A549 (cell line): ENCODE measurements at regions not wholly inside any gene's neighbourhood (a gene's known extent, or its start where the extent isn't known, plus 50 kb on each side); places are given as distances from the start of the nearest gene placed in this dataset.

Experiments used
- CBX8 ChIP-seq: fragments of 200-600 bp; sonication (generic); IDR thresholded peaks from 2 replicates; pipeline ENCODE4 v1.6.1; 2016
- CHD2 ChIP-seq: fragments of 150-350 bp; IDR thresholded peaks from 2 replicates; pipeline ENCODE4 v1.6.1; 2014; ENCODE audit warnings: low read length; ENCODE audit not compliant: partially characterized antibody
- ESRRA ChIP-seq: fragments of 150-350 bp; IDR thresholded peaks from 2 replicates; pipeline ENCODE4 v1.6.1; 2014; ENCODE audit warnings: mild to moderate bottlenecking, low read length, borderline replicate concordance
- RAD21 ChIP-seq, 2 experiments: fragments of >200 bp in 1 of 2; sonication (Bioruptor Twin) in 1 of 2; formaldehyde crosslinking in 1 of 2; IDR thresholded peaks in 1 of 2; conservative IDR thresholded peaks in 1 of 2; 2 replicates in 1 of 2; 3 replicates in 1 of 2; pipeline ENCODE4 v1.6.1; 2012 to 2018; ENCODE audit warnings: inconsistent platforms in 1 of 2
- SMC3 ChIP-seq: fragments of >200 bp; sonication (Bioruptor Twin); formaldehyde crosslinking; IDR thresholded peaks from 3 replicates; pipeline ENCODE4 v1.6.1; 2018; ENCODE audit warnings: inconsistent platforms
- TF ChIP-seq, protein P1 (sequence below): fragments of >200 bp; sonication (Bioruptor Twin); formaldehyde crosslinking; IDR thresholded peaks from 3 replicates; pipeline ENCODE4 v1.5.1; 2016
- TF ChIP-seq, protein P2 (sequence below): fragments of 200-600 bp; sonication (generic); IDR thresholded peaks from 2 replicates; pipeline ENCODE4 v1.6.1; 2016; ENCODE audit warnings: antibody characterized with exemption, mild to moderate bottlenecking, moderate library complexity

DNA sequence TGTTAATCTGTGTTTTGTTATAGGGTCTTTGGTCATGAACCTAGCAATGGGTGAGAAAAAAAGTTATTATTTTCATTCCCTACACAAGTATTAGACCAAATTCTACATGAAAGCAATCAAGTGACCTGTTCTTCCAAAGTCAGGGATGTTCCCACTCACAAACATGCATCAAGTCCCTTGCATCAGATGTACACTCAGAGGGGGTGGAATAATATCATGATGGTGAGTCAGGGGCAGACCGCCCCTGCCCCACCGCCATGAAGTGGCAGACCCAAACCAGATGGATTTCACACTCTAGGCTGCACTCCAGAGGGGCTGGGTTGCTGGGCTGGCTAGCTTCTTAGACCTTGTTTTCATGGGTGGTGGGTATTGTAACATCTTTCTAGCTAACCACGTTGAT is 91.4 kb downstream of the ACAA2 start:
- TF ChIP-seq RAD21 (conservative IDR thresholded peaks at IDR 0.05 in 1 of 2, IDR thresholded peaks at IDR 0.05 in 1 of 2) (no peak), SMC3 (no peak), ESRRA (no peak), CHD2 (no peak), CBX8 (no peak)
- TF ChIP-seq, protein P1, sequence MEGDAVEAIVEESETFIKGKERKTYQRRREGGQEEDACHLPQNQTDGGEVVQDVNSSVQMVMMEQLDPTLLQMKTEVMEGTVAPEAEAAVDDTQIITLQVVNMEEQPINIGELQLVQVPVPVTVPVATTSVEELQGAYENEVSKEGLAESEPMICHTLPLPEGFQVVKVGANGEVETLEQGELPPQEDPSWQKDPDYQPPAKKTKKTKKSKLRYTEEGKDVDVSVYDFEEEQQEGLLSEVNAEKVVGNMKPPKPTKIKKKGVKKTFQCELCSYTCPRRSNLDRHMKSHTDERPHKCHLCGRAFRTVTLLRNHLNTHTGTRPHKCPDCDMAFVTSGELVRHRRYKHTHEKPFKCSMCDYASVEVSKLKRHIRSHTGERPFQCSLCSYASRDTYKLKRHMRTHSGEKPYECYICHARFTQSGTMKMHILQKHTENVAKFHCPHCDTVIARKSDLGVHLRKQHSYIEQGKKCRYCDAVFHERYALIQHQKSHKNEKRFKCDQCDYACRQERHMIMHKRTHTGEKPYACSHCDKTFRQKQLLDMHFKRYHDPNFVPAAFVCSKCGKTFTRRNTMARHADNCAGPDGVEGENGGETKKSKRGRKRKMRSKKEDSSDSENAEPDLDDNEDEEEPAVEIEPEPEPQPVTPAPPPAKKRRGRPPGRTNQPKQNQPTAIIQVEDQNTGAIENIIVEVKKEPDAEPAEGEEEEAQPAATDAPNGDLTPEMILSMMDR: no peak
- TF ChIP-seq, protein P2, sequence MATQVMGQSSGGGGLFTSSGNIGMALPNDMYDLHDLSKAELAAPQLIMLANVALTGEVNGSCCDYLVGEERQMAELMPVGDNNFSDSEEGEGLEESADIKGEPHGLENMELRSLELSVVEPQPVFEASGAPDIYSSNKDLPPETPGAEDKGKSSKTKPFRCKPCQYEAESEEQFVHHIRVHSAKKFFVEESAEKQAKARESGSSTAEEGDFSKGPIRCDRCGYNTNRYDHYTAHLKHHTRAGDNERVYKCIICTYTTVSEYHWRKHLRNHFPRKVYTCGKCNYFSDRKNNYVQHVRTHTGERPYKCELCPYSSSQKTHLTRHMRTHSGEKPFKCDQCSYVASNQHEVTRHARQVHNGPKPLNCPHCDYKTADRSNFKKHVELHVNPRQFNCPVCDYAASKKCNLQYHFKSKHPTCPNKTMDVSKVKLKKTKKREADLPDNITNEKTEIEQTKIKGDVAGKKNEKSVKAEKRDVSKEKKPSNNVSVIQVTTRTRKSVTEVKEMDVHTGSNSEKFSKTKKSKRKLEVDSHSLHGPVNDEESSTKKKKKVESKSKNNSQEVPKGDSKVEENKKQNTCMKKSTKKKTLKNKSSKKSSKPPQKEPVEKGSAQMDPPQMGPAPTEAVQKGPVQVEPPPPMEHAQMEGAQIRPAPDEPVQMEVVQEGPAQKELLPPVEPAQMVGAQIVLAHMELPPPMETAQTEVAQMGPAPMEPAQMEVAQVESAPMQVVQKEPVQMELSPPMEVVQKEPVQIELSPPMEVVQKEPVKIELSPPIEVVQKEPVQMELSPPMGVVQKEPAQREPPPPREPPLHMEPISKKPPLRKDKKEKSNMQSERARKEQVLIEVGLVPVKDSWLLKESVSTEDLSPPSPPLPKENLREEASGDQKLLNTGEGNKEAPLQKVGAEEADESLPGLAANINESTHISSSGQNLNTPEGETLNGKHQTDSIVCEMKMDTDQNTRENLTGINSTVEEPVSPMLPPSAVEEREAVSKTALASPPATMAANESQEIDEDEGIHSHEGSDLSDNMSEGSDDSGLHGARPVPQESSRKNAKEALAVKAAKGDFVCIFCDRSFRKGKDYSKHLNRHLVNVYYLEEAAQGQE: no peak
